ENCODE measurements at regions not wholly inside any gene's neighbourhood (a gene's known extent, or its start where the extent isn't known, plus 50 kb on each side); places are given as distances from the start of the nearest gene placed in this dataset.

DNA sequence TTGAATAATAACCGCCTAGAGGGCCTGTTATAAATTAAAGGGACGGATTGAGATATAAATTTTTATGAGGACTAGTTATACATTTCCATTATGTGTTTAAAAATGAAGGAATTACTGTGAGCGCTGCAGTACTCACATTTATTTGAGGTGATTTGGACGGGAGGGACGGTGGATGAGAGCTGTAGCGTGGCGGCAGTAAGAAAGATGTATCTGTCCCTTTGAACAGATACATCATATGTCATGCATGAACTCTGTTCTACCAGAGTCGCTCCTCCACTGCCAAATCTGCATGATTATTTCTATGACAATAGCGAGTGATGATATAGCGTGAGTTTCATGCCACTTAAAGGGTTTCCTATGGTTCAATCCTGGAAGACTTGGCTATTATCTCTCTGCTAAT is 538.8 kb downstream of the MCTP2 start:
- no peak for DNase-seq

- no peak for DNase-seq
Observed at GRCh38 chr15:94777037-94777436, 545.7 kb downstream of the MCTP2 start.

GRCh38 chr15:94778840-94779239 is 547.5 kb downstream of the MCTP2 start:
- no peak for DNase-seq

DNA sequence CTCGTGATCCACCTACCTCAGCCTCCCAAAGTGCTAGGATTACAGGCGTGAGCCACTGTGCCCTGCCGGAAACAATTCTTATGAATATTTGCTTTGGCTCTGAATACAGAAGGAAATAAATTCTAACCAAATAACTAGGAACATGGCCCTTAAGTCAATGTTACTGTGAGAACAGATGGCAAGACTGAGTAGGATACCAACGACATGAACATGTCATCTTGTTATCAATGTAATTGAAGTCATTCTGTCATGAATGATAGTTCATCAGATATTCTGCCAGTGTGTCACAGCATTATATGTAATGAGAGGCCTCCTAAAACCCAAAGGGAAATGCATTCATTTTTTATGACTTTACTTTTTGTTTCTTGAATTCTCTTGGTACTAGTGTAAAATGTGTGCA is 548.8 kb downstream of the MCTP2 start:
- DNase-seq: no peak

DNA sequence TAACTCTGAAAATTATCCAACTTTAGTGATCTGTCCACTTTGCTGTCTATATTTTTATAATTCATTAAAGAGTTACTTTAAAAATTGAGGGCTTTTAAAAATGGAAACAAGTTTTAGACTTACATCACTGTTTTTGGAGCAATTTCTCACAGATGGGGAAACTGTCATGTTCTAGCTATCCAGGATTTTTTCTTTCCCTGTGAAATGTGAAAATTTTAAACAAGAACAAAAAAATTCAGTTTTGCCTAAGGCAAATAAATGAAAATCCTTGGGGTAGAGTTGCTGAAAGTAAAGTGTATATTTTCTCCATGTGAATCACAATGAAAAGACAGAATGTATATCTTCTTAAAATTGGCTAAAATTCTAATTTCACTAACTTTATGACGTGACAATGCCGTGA is 553.7 kb downstream of the MCTP2 start:
- DNase-seq: no peak

- no peak for DNase-seq
Observed at GRCh38 chr15:94791008-94791407, 559.6 kb downstream of the MCTP2 start.

DNA sequence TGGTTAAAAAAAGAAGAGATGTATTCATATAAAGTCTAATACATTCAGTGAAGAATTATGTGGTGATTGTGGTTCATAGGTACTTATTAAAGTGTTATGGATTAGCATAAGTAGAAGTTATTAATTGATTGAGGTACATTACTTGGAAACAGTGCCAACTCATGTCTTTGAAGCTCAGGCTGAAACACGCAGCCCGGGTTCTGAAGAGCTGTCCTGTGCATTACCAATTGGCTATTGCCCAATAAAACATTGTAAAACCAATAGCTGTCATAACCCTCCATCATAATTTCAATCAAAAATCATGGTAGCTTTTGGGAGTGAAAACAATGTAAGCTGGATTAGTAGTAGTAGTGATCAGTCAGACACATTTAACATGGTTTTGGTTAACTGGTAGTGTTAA is 560.1 kb downstream of the MCTP2 start:
- no peak for DNase-seq

DNA sequence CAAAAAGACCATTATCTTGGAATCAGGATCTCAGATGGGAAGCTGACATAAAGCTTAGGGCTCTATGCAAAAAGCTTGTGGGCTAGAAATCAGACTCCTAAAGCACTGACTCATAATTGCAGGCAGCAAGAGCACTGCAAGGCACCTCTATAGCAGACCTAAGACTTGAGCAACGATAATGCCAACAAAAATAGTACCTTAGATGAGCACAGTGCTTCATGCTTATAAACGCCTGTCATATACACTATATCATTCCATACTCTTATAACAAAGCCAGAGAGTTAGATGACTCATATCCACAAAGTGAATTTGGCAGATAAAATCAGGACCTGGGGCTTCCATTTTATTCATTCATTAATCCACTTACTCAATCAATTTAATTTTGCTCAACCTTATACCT is 560.8 kb downstream of the MCTP2 start:
- no peak for DNase-seq

DNA sequence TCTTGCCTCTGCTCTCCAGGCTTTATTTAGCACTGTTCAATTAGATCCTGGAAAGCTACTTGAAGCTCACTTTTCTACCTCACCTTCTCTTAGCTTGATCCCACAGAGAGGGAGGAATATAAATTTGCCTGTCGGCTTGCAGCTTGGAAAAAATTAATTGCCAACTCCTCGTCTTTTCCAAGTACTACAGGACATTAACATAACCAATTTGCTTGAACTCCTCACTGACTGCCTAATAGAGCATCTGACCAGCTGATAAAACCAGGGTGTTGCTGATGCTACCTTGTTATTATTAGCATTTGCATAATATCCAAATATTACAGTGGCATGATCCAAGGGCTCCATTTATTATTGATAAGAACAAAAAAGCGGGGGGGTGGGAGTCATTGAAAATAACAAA is 561.8 kb downstream of the MCTP2 start:
- DNase-seq: no peak

GRCh38 chr15:94793641-94794040 is 562.3 kb downstream of the MCTP2 start:
- no peak for DNase-seq

GRCh38 chr15:94804613-94805012 is 573.3 kb downstream of the MCTP2 start:
- DNase-seq: no peak

- DNase-seq: no peak
Observed at GRCh38 chr15:94815110-94815731, 583.9 kb downstream of the MCTP2 start.

DNA sequence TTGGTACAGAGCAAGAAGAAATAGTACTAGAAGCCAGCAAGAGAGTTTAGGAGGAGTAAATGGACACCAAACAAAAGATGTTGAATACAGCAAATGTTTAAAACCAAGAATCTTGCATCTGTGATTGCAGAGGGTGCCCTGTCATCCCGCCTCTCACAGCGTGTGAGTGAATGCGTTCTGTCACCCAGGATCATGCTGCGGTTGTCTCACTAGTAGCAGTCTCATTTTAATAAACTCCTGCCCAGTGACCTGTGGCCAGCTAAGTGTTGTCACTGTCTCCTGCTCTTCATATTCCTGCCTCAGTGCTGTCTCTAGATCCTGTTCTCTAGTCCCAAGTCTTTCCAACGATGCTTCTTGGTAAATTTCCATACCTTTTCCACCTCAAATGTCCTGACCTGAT is 584.6 kb downstream of the MCTP2 start:
- DNase-seq: no peak

- no peak for DNase-seq
Observed at GRCh38 chr15:94829887-94830884, 598.8 kb downstream of the MCTP2 start.

DNA sequence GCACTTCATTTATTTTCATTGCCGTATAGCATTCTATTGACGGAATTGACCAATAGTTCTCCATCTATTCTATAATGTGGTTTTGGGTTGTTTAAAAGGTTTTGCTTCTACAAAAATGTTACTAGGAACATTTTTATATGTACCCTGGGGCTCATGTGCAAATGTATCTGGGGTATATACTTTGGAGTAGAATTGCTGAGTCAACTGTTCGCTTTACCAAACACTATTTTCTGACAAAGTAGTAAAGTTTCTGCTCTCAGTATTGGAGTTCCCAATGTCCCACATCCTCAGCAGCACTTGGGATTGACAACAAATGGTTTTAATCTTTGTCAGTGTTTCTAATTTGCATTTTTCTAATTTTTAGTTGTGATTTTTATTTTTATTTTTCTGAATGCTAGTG is 602.6 kb downstream of the MCTP2 start:
- DNase-seq: no peak

- DNase-seq: no peak
Observed at GRCh38 chr15:94834494-94834893, 603.1 kb downstream of the MCTP2 start.

GRCh38 chr15:94838281-94838680 is 606.9 kb downstream of the MCTP2 start:
- DNase-seq: no peak

DNA sequence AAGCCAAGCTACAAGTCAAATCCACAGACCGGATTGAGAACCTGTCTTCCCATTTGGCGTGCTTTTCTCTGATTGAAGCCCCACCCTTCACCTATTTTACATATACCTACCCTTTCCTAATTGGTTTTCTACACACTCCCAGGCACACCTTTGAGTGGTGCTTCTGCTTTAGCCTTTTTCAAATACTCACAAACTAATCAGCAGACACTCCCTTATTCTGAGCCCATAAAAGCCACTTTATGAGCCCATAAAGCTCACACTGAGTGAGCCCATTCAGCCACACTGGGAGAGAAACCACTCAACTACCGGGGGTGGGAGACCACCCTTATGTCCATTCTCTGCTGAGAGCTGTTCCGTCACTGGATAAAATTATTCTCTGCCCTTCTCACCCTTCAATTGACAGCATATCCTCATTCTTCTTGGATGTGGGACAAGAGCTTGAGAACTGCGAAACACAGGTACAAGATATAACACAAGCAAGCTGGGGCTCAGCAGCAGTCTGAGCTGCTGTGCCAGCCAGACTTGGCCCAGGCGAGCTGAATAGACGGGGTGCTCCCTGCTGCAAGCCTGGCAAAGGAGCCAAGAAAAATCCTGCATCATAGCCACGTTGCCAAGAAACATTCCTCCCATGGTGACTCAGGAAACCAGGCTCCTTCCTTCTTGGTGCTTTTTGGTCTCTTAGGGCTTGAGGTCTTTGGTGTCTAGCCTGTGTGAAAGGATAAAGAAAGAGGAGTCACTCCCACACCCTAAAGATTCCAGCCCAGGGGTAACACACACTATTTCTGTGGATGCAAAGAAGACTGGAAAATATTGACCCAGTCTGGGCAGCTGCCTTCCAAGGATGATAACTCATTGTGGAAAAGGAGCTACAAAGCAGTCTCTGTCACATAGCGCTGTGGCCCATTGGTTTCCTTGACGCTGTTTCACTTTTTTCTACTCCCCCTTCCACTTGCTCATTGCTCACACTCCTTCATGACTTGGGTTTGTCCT is 609.7 kb downstream of the MCTP2 start:
- no peak for DNase-seq

- no peak for DNase-seq
Observed at GRCh38 chr15:94843060-94843459, 611.7 kb downstream of the MCTP2 start.

DNA sequence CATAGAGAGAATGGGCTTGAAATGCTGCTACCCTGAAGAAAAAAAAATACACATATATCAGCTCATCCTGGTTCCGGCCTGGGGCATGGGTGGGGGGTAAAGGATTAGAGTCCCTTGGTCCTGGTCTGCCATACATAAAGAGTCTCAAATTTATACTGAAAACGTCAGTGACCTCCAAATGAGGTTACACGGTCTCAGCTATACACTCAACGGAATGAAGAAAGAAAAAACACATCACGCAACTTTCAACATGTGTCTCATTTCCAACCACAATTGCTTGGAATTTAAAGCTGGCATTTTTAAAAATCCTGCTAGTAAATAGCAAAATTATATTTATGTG is 612.8 kb downstream of the MCTP2 start:
- no peak for DNase-seq

DNA sequence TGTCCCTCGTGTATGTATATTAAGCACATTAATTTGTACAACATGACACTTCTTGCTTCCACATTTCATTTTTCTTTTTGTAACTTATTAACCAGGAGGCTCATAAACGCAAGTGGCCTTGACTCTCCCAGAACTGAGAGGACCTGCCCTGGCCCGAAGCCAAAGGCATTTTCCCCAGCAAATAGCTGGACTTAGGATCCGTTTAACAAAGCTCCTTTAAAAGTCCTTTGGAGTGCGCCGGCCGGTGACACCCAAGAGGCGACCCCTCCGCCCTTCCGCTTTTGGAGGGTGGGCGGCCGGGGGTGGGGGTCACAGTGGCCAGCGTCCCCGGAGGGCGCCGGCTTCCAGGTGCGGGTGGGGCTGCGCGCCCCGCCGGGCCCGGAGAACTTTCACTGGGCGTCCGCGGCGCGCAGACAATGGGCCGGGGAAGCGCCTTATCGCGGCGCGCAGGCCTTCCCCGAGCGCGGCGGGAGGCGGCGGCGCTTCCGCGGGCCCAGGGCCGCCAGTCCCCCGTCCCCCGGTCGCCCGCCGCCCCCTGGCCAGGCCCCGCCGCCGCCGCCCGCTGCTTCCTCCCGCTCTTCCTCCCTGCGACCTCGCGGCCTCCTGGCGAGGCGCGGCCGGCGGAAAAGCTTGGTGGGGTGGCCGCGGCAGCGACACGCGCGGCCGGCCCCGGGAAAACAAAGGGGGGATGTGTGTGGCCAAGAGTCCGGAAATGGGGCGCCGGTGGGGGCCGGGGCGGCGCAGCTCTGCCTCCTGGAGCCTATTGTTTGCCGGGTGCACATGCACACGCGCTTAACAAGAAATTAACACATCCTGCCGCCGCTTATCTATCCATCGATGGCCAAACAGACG is 613.4 kb downstream of the MCTP2 start:
- DNase-seq: peak in 1 of 2 experiments; percentile 17

- no peak for DNase-seq
Observed at GRCh38 chr15:94845390-94845716, 614.0 kb downstream of the MCTP2 start.
